HL-60 (cell line): ENCODE measurements at regions not wholly inside any gene's neighbourhood (a gene's known extent, or its start where the extent isn't known, plus 50 kb on each side); places are given as distances from the start of the nearest gene placed in this dataset.
"Not testable (repeated sequence)": the region's sequence is repeated elsewhere in the genome, so short reads cannot be mapped to it uniquely, and the experiment has no call there.

Experiments
- TF ChIP-seq, protein P1 (sequence below): IDR thresholded peaks from 2 replicates; pipeline ENCODE4 v1.6.1; 2012; ENCODE audit warnings: low read depth; ENCODE audit not compliant: insufficient replicate concordance
- TF ChIP-seq, protein P2 (sequence below): IDR thresholded peaks from one replicate; pipeline ENCODE4 v1.5.1; 2011; ENCODE audit warnings: low read length, control low read depth, inconsistent platforms; ENCODE audit not compliant: insufficient read depth

DNA sequence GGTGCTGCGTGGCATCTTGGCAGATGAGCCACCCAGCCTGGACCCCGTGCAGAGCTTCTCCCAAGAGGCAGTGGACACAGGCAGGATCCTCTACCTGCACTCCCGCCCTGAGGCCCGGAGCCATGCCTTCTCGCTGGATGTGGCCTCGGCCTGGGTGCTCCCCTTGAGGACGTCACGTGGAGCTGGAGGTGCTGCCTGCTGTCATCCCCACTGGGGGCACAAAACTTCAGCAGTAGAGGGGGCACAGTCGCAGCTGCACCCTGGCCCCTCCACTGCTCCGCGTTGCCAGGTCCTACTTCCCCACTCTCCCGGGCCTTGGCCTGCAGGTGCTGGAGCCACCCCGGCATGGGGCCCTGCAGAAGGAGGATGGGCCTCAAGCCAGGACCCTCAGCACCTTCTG lies 182.0 kb upstream of the AKAP13 start:
- TF ChIP-seq, protein P1, sequence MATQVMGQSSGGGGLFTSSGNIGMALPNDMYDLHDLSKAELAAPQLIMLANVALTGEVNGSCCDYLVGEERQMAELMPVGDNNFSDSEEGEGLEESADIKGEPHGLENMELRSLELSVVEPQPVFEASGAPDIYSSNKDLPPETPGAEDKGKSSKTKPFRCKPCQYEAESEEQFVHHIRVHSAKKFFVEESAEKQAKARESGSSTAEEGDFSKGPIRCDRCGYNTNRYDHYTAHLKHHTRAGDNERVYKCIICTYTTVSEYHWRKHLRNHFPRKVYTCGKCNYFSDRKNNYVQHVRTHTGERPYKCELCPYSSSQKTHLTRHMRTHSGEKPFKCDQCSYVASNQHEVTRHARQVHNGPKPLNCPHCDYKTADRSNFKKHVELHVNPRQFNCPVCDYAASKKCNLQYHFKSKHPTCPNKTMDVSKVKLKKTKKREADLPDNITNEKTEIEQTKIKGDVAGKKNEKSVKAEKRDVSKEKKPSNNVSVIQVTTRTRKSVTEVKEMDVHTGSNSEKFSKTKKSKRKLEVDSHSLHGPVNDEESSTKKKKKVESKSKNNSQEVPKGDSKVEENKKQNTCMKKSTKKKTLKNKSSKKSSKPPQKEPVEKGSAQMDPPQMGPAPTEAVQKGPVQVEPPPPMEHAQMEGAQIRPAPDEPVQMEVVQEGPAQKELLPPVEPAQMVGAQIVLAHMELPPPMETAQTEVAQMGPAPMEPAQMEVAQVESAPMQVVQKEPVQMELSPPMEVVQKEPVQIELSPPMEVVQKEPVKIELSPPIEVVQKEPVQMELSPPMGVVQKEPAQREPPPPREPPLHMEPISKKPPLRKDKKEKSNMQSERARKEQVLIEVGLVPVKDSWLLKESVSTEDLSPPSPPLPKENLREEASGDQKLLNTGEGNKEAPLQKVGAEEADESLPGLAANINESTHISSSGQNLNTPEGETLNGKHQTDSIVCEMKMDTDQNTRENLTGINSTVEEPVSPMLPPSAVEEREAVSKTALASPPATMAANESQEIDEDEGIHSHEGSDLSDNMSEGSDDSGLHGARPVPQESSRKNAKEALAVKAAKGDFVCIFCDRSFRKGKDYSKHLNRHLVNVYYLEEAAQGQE: not testable (repeated sequence)
- TF ChIP-seq, protein P2, sequence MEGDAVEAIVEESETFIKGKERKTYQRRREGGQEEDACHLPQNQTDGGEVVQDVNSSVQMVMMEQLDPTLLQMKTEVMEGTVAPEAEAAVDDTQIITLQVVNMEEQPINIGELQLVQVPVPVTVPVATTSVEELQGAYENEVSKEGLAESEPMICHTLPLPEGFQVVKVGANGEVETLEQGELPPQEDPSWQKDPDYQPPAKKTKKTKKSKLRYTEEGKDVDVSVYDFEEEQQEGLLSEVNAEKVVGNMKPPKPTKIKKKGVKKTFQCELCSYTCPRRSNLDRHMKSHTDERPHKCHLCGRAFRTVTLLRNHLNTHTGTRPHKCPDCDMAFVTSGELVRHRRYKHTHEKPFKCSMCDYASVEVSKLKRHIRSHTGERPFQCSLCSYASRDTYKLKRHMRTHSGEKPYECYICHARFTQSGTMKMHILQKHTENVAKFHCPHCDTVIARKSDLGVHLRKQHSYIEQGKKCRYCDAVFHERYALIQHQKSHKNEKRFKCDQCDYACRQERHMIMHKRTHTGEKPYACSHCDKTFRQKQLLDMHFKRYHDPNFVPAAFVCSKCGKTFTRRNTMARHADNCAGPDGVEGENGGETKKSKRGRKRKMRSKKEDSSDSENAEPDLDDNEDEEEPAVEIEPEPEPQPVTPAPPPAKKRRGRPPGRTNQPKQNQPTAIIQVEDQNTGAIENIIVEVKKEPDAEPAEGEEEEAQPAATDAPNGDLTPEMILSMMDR: not testable (repeated sequence)
